ENCODE measurements at regions not wholly inside any gene's neighbourhood (a gene's known extent, or its start where the extent isn't known, plus 50 kb on each side); places are given as distances from the start of the nearest gene placed in this dataset.

- intact Hi-C loops (cut with micrococcal nuclease) = no loop called here
- no peak for ATAC-seq
- Histone ChIP-seq H4K20me1 (ENCODE audit: low read length) (no peaks in the 10 kb centered on the region), H3K9ac (ENCODE audit: low read length) (no peak overlapping the region), H2AFZ (ENCODE audit: low read length) (no peak overlapping the region), H3K27ac (ENCODE audit: low read length) (no peak overlapping the region), H3F3A (ENCODE audit: low read length, unreplicated experiment) (no peaks in the 10 kb centered on the region), H3K79me2 (ENCODE audit: low read length) (no peaks in the 10 kb centered on the region), H3K9me2 (replicated peaks; ENCODE audit: low read length) (no peaks in the 10 kb centered on the region), H3K4me2 (ENCODE audit: low read length) (no peak overlapping the region), H3K27me3 (ENCODE audit: low read length) (no peaks in the 10 kb centered on the region), H3K36me3 (ENCODE audit: low read depth, low read length) (no peaks in the 10 kb centered on the region), H3K4me1 (ENCODE audit: insufficient read depth, low read length) (no peaks in the 10 kb centered on the region), H3K4me3 (ENCODE audit: low read length) (no peak overlapping the region), H3K9me3 (ENCODE audit: low read length) (0 out of 2 replicates have a peak, but pooled peaks cover 3% of the 10 kb centered on the region)
- DNase-seq = no peak
- ChIA-PET CTCF (no interaction called here), POLR2A (ENCODE audit: unreplicated experiment) (no interaction called here)
- BruUV-seq (replicated peaks) = no TSS peak
- no peak for TF ChIP-seq EZH2 (IDR thresholded peaks at IDR 0.05; ENCODE audit: low read length, unreplicated experiment)
- no peak for TF ChIP-seq CTCF (conservative IDR thresholded peaks at IDR 0.05; ENCODE audit: low read depth, low read length)
- no peak for TF ChIP-seq EZH2phosphoT487 (IDR thresholded peaks at IDR 0.05; ENCODE audit: borderline replicate concordance, low read length)
Measured at GRCh38 chr2:82986899-82987298, 1472.2 kb downstream of the SUCLG1 start.

- H3F3A ChIP-seq (ENCODE audit: low read length, unreplicated experiment) = no peaks in the 10 kb centered on the region
- DNase-seq (no peak), ATAC-seq (no peak)
- H3K9me3 ChIP-seq (ENCODE audit: low read length) = 0 out of 2 replicates have a peak, but pooled peaks cover 5% of the 10 kb centered on the region
- H2AFZ ChIP-seq (ENCODE audit: low read length) = no peak overlapping the region
- H3K27ac ChIP-seq (ENCODE audit: low read length) = no peak overlapping the region
- POLR2A ChIA-PET (ENCODE audit: unreplicated experiment) = no interaction called here
- H3K27me3 ChIP-seq (ENCODE audit: low read length) = no peaks in the 10 kb centered on the region
- TF ChIP-seq EZH2phosphoT487 (IDR thresholded peaks at IDR 0.05; ENCODE audit: borderline replicate concordance, low read length) (no peak), EZH2 (IDR thresholded peaks at IDR 0.05; ENCODE audit: low read length, unreplicated experiment) (no peak), CTCF (conservative IDR thresholded peaks at IDR 0.05; ENCODE audit: low read depth, low read length) (no peak)
- no peak overlapping the region for H3K4me2 ChIP-seq (ENCODE audit: low read length)
- no peak overlapping the region for H3K9ac ChIP-seq (ENCODE audit: low read length)
- intact Hi-C loops (cut with micrococcal nuclease) = no loop called here
- CTCF ChIA-PET = no interaction called here
- no TSS peak for BruUV-seq (replicated peaks)
- no peaks in the 10 kb centered on the region for H4K20me1 ChIP-seq (ENCODE audit: low read length)
- no peaks in the 10 kb centered on the region for H3K4me1 ChIP-seq (ENCODE audit: insufficient read depth, low read length)
- H3K4me3 ChIP-seq (ENCODE audit: low read length) = no peak overlapping the region
- H3K36me3 ChIP-seq (ENCODE audit: low read depth, low read length) = no peaks in the 10 kb centered on the region
- H3K9me2 ChIP-seq (replicated peaks; ENCODE audit: low read length) = no peaks in the 10 kb centered on the region
- H3K79me2 ChIP-seq (ENCODE audit: low read length) = no peaks in the 10 kb centered on the region
Measured at GRCh38 chr2:82985572-82986197, 1473.4 kb downstream of the SUCLG1 start.

GRCh38 chr2:82968358-82968757 lies 1490.7 kb downstream of the SUCLG1 start:
- no peak overlapping the region for H3K4me2 ChIP-seq (ENCODE audit: low read length)
- ChIA-PET CTCF (no interaction called here), POLR2A (ENCODE audit: unreplicated experiment) (no interaction called here)
- H3K4me1 ChIP-seq (ENCODE audit: insufficient read depth, low read length) = no peaks in the 10 kb centered on the region; the same call in 1 of the 2 replicates
- no peak overlapping the region for H2AFZ ChIP-seq (ENCODE audit: low read length)
- no peak for TF ChIP-seq EZH2phosphoT487 (IDR thresholded peaks at IDR 0.05; ENCODE audit: borderline replicate concordance, low read length)
- TF ChIP-seq EZH2 (IDR thresholded peaks at IDR 0.05; ENCODE audit: low read length, unreplicated experiment) = no peak
- TF ChIP-seq CTCF (conservative IDR thresholded peaks at IDR 0.05; ENCODE audit: low read depth, low read length) = no peak
- H3K79me2 ChIP-seq (ENCODE audit: low read length) = no peaks in the 10 kb centered on the region
- no peaks in the 10 kb centered on the region for H3K9me3 ChIP-seq (ENCODE audit: low read length)
- DNase-seq (no peak), ATAC-seq (no peak)
- no peaks in the 10 kb centered on the region for H3K36me3 ChIP-seq (ENCODE audit: low read depth, low read length)
- intact Hi-C loops (cut with micrococcal nuclease) = no loop called here
- BruUV-seq (replicated peaks) = no TSS peak
- no peak overlapping the region for H3K4me3 ChIP-seq (ENCODE audit: low read length)
- H3K27ac ChIP-seq (ENCODE audit: low read length) = no peak overlapping the region
- H3K9ac ChIP-seq (ENCODE audit: low read length) = no peak overlapping the region
- H3F3A ChIP-seq (ENCODE audit: low read length, unreplicated experiment) = no peaks in the 10 kb centered on the region
- H4K20me1 ChIP-seq (ENCODE audit: low read length) = no peaks in the 10 kb centered on the region
- H3K9me2 ChIP-seq (replicated peaks; ENCODE audit: low read length) = no peaks in the 10 kb centered on the region
- no peaks in the 10 kb centered on the region for H3K27me3 ChIP-seq (ENCODE audit: low read length)
